ENCODE measurements at regions not wholly inside any gene's neighbourhood (a gene's known extent, or its start where the extent isn't known, plus 50 kb on each side); places are given as distances from the start of the nearest gene placed in this dataset.
"Not testable (repeated sequence)": the region's sequence is repeated elsewhere in the genome, so short reads cannot be mapped to it uniquely, and the experiment has no call there.

DNA sequence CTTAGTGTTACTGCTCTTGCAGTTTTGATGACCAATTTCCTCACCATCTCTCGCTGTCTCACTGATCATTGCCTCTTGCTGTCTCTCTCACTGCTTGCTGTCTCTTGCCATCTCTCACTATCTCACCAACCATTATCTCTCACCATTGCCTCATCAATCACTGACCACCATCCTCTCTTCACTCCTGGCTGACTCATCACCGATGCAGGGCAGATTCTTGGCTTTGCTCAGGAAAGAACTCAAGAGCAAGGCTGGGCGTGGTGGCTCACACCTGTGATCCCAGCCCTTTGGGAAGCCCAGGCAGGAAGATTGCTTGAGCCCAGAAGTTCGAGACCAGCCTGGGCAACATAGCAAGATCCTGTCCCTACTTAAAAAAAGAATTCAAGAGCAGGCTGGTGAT is 66.3 kb upstream of the SYN3 start:
- no peak overlapping the region for H2AFZ ChIP-seq (ENCODE audit: control insufficient read depth, low read length)
- no peak overlapping the region for H3K9ac ChIP-seq (ENCODE audit: control insufficient read depth, extremely low read depth, insufficient read depth, low read length)
- FAIRE-seq (no peak), DNase-seq (ENCODE audit: low read depth, low spot score) (peak; percentile 11)
- no peaks in the 10 kb centered on the region for H3K4me1 ChIP-seq (ENCODE audit: control insufficient read depth, extremely low read depth, insufficient read depth, low read length)
- no peak overlapping the region for H3K27ac ChIP-seq (ENCODE audit: control insufficient read depth, insufficient read depth, low read length)
- no peaks in the 10 kb centered on the region for H3K9me1 ChIP-seq (ENCODE audit: control insufficient read depth, extremely low read depth, insufficient read depth, low read length)
- no peaks in the 10 kb centered on the region for H4K20me1 ChIP-seq (ENCODE audit: control insufficient read depth, extremely low read depth, insufficient read depth, low read length)
- no peaks in the 10 kb centered on the region for H3K79me2 ChIP-seq (ENCODE audit: control insufficient read depth, insufficient read depth, low read length)
- no peak overlapping the region for H3K4me3 ChIP-seq (ENCODE audit: control insufficient read depth in 2 of 3, extremely low read depth in 1 of 3, insufficient read depth in 2 of 3, low read depth in 1 of 3, low read length in 3 of 3)
- H3K9me3 ChIP-seq (ENCODE audit: control insufficient read depth, low read depth, low read length) = no peaks in the 10 kb centered on the region
- no peaks in the 10 kb centered on the region for H3K27me3 ChIP-seq (ENCODE audit: control insufficient read depth, extremely low read depth, insufficient read depth, low read length)
- no peak overlapping the region for H3K4me2 ChIP-seq (ENCODE audit: control insufficient read depth, extremely low read depth, insufficient read depth, low read depth, low read length)
- no peak for TF ChIP-seq EZH2 (IDR thresholded peaks at IDR 0.05; ENCODE audit: low read length)
- TF ChIP-seq, protein P1, sequence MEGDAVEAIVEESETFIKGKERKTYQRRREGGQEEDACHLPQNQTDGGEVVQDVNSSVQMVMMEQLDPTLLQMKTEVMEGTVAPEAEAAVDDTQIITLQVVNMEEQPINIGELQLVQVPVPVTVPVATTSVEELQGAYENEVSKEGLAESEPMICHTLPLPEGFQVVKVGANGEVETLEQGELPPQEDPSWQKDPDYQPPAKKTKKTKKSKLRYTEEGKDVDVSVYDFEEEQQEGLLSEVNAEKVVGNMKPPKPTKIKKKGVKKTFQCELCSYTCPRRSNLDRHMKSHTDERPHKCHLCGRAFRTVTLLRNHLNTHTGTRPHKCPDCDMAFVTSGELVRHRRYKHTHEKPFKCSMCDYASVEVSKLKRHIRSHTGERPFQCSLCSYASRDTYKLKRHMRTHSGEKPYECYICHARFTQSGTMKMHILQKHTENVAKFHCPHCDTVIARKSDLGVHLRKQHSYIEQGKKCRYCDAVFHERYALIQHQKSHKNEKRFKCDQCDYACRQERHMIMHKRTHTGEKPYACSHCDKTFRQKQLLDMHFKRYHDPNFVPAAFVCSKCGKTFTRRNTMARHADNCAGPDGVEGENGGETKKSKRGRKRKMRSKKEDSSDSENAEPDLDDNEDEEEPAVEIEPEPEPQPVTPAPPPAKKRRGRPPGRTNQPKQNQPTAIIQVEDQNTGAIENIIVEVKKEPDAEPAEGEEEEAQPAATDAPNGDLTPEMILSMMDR (optimal IDR thresholded peaks at IDR 0.05 in 1 of 3, IDR thresholded peaks at IDR 0.05 in 1 of 3, conservative IDR thresholded peaks at IDR 0.05 in 1 of 3; ENCODE audit: extremely low read depth in 1 of 3, insufficient read depth in 2 of 3, low read length in 3 of 3) = no peak
- dilution Hi-C loops (cut with MboI; ENCODE audit: extremely low pct_ligation_motif_present, low sequenced_read_pairs) = no loop called here
- no peaks in the 10 kb centered on the region for H3K36me3 ChIP-seq (ENCODE audit: control insufficient read depth in 2 of 2, extremely low read depth in 1 of 2, insufficient read depth in 2 of 2, low read length in 2 of 2)

DNA sequence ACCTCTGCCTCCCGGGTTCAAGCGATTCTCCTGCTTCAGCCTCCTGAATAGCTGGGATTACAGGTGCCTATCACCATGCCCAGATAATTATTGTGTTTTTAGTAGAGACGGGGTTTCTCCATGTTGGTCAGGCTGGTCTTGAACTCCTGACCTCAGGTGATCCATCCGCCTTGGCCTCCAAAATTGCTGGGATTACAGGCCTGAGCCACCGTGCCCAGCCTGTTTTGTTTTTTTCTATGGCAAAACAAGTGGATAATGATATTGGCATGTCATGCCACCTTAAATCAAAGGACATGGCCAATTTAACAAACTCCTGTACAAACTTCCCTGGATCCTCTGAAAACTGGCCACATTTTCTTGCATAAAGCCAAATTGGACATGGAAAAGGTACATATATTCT is 64.3 kb upstream of the SYN3 start:
- peak; percentile 95 for FAIRE-seq
- H3K27me3 ChIP-seq (ENCODE audit: control insufficient read depth, extremely low read depth, insufficient read depth, low read length); DNase-seq (ENCODE audit: low read depth, low spot score); H3K9me3 ChIP-seq (ENCODE audit: control insufficient read depth, low read depth, low read length); H3K36me3 ChIP-seq (ENCODE audit: control insufficient read depth in 2 of 2, extremely low read depth in 1 of 2, insufficient read depth in 2 of 2, low read length in 2 of 2); H3K27ac ChIP-seq (ENCODE audit: control insufficient read depth, insufficient read depth, low read length); H3K9ac ChIP-seq (ENCODE audit: control insufficient read depth, extremely low read depth, insufficient read depth, low read length); dilution Hi-C loops (cut with MboI; ENCODE audit: extremely low pct_ligation_motif_present, low sequenced_read_pairs); H2AFZ ChIP-seq (ENCODE audit: control insufficient read depth, low read length); H3K9me1 ChIP-seq (ENCODE audit: control insufficient read depth, extremely low read depth, insufficient read depth, low read length); H3K4me3 ChIP-seq (ENCODE audit: control insufficient read depth in 2 of 3, extremely low read depth in 1 of 3, insufficient read depth in 2 of 3, low read depth in 1 of 3, low read length in 3 of 3); H3K79me2 ChIP-seq (ENCODE audit: control insufficient read depth, insufficient read depth, low read length); H3K4me2 ChIP-seq (ENCODE audit: control insufficient read depth, extremely low read depth, insufficient read depth, low read depth, low read length); H4K20me1 ChIP-seq (ENCODE audit: control insufficient read depth, extremely low read depth, insufficient read depth, low read length): not testable (repeated sequence)
- peaks cover 11% of the 10 kb centered on the region for H3K4me1 ChIP-seq (ENCODE audit: control insufficient read depth, extremely low read depth, insufficient read depth, low read length)

DNA sequence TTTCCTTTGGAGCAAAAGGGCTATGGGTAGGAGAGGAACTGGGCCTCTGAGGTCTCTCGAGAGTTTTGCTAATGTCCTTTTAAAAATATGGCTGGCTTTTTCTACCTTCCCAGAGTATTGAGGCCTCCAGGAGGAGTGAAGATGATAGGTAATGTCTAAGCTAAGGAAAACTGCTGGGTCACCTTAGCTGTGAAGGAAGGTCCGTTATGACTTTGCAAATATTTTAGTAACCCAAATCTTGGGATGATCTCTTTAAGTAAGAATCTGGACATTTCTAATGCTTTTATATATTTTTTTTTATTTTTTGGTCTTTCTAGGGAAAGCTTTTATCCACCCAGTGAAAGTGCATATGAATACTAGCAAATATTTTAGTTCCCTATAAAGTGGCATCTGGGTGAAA is 60.9 kb upstream of the SYN3 start:
- FAIRE-seq (no peak), DNase-seq (ENCODE audit: low read depth, low spot score) (no peak)
- Histone ChIP-seq H3K27ac (ENCODE audit: control insufficient read depth, insufficient read depth, low read length) (no peak overlapping the region), H3K4me2 (ENCODE audit: control insufficient read depth, extremely low read depth, insufficient read depth, low read depth, low read length) (no peak overlapping the region), H3K79me2 (ENCODE audit: control insufficient read depth, insufficient read depth, low read length) (no peaks in the 10 kb centered on the region), H3K36me3 (ENCODE audit: control insufficient read depth in 2 of 2, extremely low read depth in 1 of 2, insufficient read depth in 2 of 2, low read length in 2 of 2) (no peaks in the 10 kb centered on the region), H3K4me3 (ENCODE audit: control insufficient read depth in 2 of 3, extremely low read depth in 1 of 3, insufficient read depth in 2 of 3, low read depth in 1 of 3, low read length in 3 of 3) (no peak overlapping the region), H3K9me3 (ENCODE audit: control insufficient read depth, low read depth, low read length) (no peaks in the 10 kb centered on the region), H3K9me1 (ENCODE audit: control insufficient read depth, extremely low read depth, insufficient read depth, low read length) (no peaks in the 10 kb centered on the region), H3K9ac (ENCODE audit: control insufficient read depth, extremely low read depth, insufficient read depth, low read length) (no peak overlapping the region), H4K20me1 (ENCODE audit: control insufficient read depth, extremely low read depth, insufficient read depth, low read length) (no peaks in the 10 kb centered on the region), H3K4me1 (ENCODE audit: control insufficient read depth, extremely low read depth, insufficient read depth, low read length) (peaks cover 35% of the 10 kb centered on the region), H2AFZ (ENCODE audit: control insufficient read depth, low read length) (no peak overlapping the region), H3K27me3 (ENCODE audit: control insufficient read depth, extremely low read depth, insufficient read depth, low read length) (no peaks in the 10 kb centered on the region)
- no peak for TF ChIP-seq EZH2 (IDR thresholded peaks at IDR 0.05; ENCODE audit: low read length)
- TF ChIP-seq, protein P1 (optimal IDR thresholded peaks at IDR 0.05 in 1 of 3, IDR thresholded peaks at IDR 0.05 in 1 of 3, conservative IDR thresholded peaks at IDR 0.05 in 1 of 3; ENCODE audit: extremely low read depth in 1 of 3, insufficient read depth in 2 of 3, low read length in 3 of 3) = no peak
- dilution Hi-C loops (cut with MboI; ENCODE audit: extremely low pct_ligation_motif_present, low sequenced_read_pairs) = no loop called here

All from keratinocyte (primary cell).